AG09319 (cell line): ENCODE measurements at regions not wholly inside any gene's neighbourhood (a gene's known extent, or its start where the extent isn't known, plus 50 kb on each side); places are given as distances from the start of the nearest gene placed in this dataset.
"Not testable (repeated sequence)": the region's sequence is repeated elsewhere in the genome, so short reads cannot be mapped to it uniquely, and the experiment has no call there.

ENCODE experiments used
- DNase-seq: peaks from one replicate; pipeline ENCODE4 v3.0.0-alpha.2; 2010; ENCODE audit warnings: low read depth; ENCODE audit errors: extremely low read depth
- CTCF ChIP-seq: IDR thresholded peaks from 2 replicates; pipeline ENCODE4 v1.5.1; 2011; ENCODE audit warnings: low read depth, mild to moderate bottlenecking, inconsistent platforms, low read length, moderate library complexity

- no peak for DNase-seq
- no peak for TF ChIP-seq CTCF
Observed at GRCh38 chr2:6183226-6183625, 491.0 kb downstream of the SOX11 start.

- no peak for DNase-seq
- no peak for TF ChIP-seq CTCF
Observed at GRCh38 chr2:6184532-6185292, 492.5 kb downstream of the SOX11 start.

- DNase-seq: no peak
- no peak for TF ChIP-seq CTCF
Observed at GRCh38 chr2:6186332-6187151, 494.4 kb downstream of the SOX11 start.

GRCh38 chr2:6196449-6196848, 504.3 kb downstream of the SOX11 start:
- no peak for TF ChIP-seq CTCF
- DNase-seq: no peak

- DNase-seq: not testable (repeated sequence)
Observed at GRCh38 chr2:6198370-6198919, 506.3 kb downstream of the SOX11 start.

- TF ChIP-seq CTCF: no peak
- no peak for DNase-seq
Observed at GRCh38 chr2:6202756-6203155, 510.6 kb downstream of the SOX11 start.

GRCh38 chr2:6203291-6203959, 511.2 kb downstream of the SOX11 start:
- DNase-seq: no peak
- TF ChIP-seq CTCF: no peak
